GM18858 (cell line): ENCODE measurements at regions not wholly inside any gene's neighbourhood (a gene's known extent, or its start where the extent isn't known, plus 50 kb on each side); places are given as distances from the start of the nearest gene placed in this dataset.
"Not testable (repeated sequence)": the region's sequence is repeated elsewhere in the genome, so short reads cannot be mapped to it uniquely, and the experiment has no call there.

ENCODE experiments used
- ATAC-seq: cut with Tn5 transposase; IDR thresholded peaks from one replicate; pipeline ENCODE4 v1.9.1; 2021; ENCODE audit not compliant: unreplicated experiment

GRCh38 chr3:124651416-124651815 lies 78.8 kb upstream of the UMPS start:
- not testable (repeated sequence) for ATAC-seq

GRCh38 chr3:124652009-124652408 lies 78.2 kb upstream of the UMPS start:
- ATAC-seq: no peak

DNA sequence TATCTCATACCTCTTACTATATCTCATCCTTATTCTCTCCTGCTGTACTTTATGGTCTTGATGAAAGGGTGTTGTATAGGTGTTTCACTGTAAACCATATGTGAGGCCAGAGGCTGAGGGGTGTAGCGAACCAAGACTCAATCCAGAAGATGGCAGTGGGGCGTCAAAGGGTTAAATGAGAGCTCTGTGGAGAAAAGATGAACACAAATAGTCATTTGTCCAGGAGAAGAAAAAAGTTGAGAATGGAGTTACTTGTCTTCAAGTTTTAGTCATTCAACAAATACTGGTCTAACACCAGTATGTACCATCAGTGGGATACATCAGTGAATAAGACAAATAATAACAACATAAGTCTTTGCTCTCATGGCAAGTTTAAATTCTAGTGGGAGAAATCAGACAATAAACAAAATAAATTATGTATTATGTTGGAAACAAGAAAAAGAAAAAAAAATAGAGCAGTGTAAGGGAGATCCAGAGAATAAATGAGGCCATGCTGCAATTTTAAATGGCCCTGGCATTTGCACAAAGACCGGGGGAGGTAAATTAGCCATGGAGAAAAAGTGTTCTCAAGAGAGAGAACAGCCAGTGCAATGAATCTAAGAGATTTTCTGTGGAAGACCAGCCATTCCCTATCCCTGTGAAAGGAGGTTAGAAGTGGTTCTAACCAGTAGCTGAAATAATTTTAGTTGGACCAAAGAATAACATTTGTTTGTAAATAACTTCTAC lies 77.0 kb upstream of the UMPS start:
- ATAC-seq: no peak

DNA sequence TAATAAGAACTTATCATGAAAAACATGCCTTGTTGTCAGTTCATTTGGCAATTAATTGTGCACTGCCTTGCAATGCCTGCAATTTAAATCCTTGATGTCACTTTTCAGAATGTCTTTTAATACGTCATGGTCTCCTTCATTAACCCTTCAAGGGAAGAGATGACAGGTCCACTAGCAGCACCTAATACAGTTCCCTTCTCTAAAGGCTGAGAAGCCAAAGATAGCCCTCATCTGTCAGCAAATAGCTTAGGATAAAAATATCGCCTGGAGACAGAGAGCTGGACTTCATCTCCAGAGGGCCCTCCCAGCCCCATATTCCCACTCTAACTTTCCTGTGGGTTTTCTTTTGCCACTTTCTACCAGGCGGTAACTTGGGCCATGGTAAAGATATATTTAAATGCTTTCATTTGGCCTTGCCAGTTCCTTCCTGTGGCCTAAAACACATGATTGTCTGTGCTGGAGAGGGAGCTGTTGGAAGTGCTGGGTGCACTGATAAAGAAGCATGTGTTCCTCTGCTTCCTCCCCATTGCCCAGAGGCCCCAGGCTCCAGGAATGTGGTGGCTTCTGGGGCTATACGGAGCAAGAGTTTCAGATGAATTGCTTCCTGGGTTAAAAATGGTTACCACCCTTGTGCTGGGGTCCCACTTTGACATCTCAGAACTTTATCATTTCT lies 76.3 kb upstream of the UMPS start:
- no peak for ATAC-seq

GRCh38 chr3:124654470-124654845 lies 75.8 kb upstream of the UMPS start:
- ATAC-seq: no peak

DNA sequence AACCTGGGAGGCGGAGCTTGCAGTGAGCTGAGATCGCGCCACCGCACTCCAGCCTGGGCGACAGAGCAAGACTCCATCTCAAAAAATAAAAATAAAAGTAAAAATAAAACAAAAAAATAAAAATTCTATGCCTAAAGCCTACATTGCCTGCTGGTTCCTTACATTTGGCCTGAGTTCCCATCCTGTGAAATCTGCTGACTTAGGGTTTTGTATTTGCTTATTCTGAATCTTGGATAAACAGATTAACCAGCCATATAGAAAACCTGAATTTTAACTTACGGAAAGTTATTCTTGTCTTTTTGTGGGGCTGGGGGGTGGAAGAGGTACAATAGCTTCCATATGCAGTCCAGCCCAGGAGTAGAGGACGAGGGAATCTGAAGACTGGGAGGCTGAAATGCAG lies 73.7 kb upstream of the UMPS start:
- no peak for ATAC-seq

GRCh38 chr3:124657138-124657537 lies 73.1 kb upstream of the UMPS start:
- ATAC-seq: no peak

DNA sequence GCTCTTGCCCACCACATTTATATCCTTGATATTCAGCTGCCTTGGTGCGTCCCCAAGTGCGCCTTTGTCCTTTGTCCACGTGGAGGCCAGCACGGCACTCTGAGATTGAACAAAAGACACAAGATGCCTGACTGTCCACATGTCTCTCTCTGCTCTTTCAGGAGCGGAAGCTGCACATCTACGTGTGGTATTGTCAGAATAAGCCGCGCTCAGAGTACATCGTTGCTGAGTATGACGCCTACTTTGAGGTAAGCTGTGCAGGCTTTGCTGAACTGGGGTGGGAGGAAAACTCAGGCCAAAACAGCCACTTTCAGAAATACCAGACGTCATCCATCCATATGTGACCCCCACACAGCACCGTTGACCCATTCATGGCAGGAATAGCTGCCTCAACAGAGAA lies 72.0 kb upstream of the UMPS start:
- no peak for ATAC-seq

GRCh38 chr3:124659175-124659574 lies 71.1 kb upstream of the UMPS start:
- ATAC-seq: no peak

DNA sequence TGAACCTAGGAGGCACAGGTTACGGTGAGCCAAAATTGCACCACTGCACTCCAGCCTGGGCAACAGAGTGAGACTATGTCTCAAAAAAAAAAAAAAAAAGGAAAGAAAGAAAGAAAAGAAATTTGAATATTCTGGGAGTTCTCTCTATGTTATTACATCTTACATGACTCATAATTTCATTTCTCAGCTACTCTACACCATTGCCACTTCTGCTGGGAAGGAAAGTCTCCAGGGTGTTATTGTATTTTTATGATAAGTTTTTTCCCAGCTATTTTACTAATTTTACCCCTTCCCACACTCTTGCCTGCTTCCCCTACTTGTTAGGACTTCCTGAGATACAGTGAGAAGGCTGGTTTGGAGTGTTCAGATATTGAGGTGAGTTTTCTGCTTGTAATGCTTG lies 69.7 kb upstream of the UMPS start:
- ATAC-seq: no peak

DNA sequence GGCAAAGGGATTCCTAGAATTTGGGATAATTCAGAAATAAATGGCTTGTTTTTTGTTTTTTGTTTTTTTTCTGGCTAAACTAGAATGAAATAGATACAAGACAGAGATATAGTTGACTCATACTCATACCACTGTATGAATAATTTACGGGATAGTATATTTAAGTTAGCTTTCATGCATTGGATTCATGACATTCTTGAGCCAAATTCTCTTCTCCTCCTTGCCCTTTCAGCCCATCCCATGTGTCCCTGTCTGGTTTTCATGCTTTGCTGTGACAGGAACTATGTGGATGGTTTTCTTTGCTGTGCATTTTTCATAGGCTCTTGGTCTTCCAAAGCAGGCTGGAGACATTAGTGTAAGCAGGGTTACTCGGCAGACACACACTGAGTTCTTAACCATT lies 66.6 kb upstream of the UMPS start:
- ATAC-seq: no peak

DNA sequence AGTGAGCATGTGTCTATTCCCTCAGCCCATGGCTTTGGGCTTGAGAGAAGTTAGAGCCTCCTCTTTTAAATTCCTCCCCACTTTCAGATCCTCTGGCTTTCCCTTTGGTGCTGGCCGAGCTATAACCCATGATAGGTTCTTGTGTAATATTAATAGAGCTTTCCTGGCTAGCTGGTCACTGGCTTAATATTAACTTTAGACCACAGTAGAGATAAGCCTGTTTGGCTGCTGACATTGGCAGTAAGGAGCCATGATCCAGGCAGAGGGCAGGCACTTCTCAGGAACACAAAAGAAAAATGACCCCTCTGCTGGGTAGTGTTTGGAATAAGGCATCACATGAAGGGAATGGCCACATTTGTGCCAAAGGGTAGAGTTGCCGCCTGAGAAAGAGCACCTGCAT lies 65.4 kb upstream of the UMPS start:
- no peak for ATAC-seq

GRCh38 chr3:124666067-124666466 lies 64.2 kb upstream of the UMPS start:
- ATAC-seq: no peak

- no peak for ATAC-seq
These were observed 60.8 kb upstream of the UMPS start for GRCh38 chr3:124669470-124669869.

- ATAC-seq: no peak
These were observed 59.1 kb upstream of the UMPS start for GRCh38 chr3:124671106-124671505.

GRCh38 chr3:124674336-124674735 lies 55.9 kb upstream of the UMPS start:
- ATAC-seq: no peak

- no peak for ATAC-seq
These were observed 54.0 kb upstream of the UMPS start for GRCh38 chr3:124676236-124676635.

- no peak for ATAC-seq
These were observed 51.1 kb upstream of the UMPS start for GRCh38 chr3:124679048-124679638.
